Tibial nerve (tissue), 4 donors: ENCODE measurements at regions not wholly inside any gene's neighbourhood (a gene's known extent, or its start where the extent isn't known, plus 50 kb on each side); places are given as distances from the start of the nearest gene placed in this dataset.

ENCODE experiments used
- CTCF ChIP-seq, 5 experiments: fragments of 200-600 bp in 3 of 5; fragments of 450-650 bp in 2 of 5; sonication (generic) in 3 of 5; IDR thresholded peaks; one replicate each; pipeline ENCODE4 v1.5.1; 2016 to 2019; ENCODE audit warnings: antibody characterized with exemption in 5 of 5, mild to moderate bottlenecking in 3 of 5, moderate library complexity in 2 of 5
- EP300 ChIP-seq, 2 donors: sonication (generic); formaldehyde crosslinking; IDR thresholded peaks; one replicate each; pipeline ENCODE4 v1.6.1; 2017; ENCODE audit warnings: antibody characterized with exemption in 2 of 2, mild to moderate bottlenecking in 1 of 2

GRCh38 chr16:5972747-5973146, 875.2 kb upstream of the EEF2KMT start:
- TF ChIP-seq CTCF (IDR thresholded peaks at IDR 0.05), result no peak
- no peak for TF ChIP-seq EP300 (IDR thresholded peaks at IDR 0.05)
